A549 (cell line): ENCODE measurements at regions not wholly inside any gene's neighbourhood (a gene's known extent, or its start where the extent isn't known, plus 50 kb on each side); places are given as distances from the start of the nearest gene placed in this dataset.

Experiments
- CHD4 ChIP-seq: fragments of 200-600 bp; sonication (generic); IDR thresholded peaks from 2 replicates; pipeline ENCODE4 v1.6.1; 2016; ENCODE audit warnings: antibody characterized with exemption, mild to moderate bottlenecking, borderline replicate concordance
- CTCF ChIP-seq: fragments of >200 bp; sonication (Bioruptor Twin); formaldehyde crosslinking; IDR thresholded peaks from 3 replicates; pipeline ENCODE4 v1.5.1; 2016
- FOXS1 ChIP-seq: fragments of 250-450 bp; sonication (Bioruptor Pico); IDR thresholded peaks from 2 replicates; pipeline ENCODE4 v1.5.0; 2020; ENCODE audit warnings: mild to moderate bottlenecking, moderate library complexity
- JUNB ChIP-seq: fragments of >200 bp; sonication (Bioruptor Twin); formaldehyde crosslinking; IDR thresholded peaks from 2 replicates; pipeline ENCODE4 v1.6.1; 2016
- MAFK ChIP-seq: fragments of 450-650 bp; IDR thresholded peaks from 2 replicates; pipeline ENCODE4 v1.6.1; 2014; ENCODE audit not compliant: partially characterized antibody
- PBX3 ChIP-seq: IDR thresholded peaks from 2 replicates; pipeline ENCODE4 v1.6.1; 2012
- POLR2AphosphoS2 ChIP-seq: conservative IDR thresholded peaks from 2 replicates; pipeline ENCODE4 v1.6.1; 2012; ENCODE audit warnings: low read length, improper control_type of control experiment, inconsistent platforms
- REST ChIP-seq: fragments of 200-600 bp; sonication (generic); IDR thresholded peaks from 2 replicates; pipeline ENCODE4 v1.6.1; 2016; ENCODE audit warnings: antibody characterized with exemption, mild to moderate bottlenecking, moderate library complexity

GRCh38 chr10:33074443-33074842 is 116.4 kb upstream of the ITGB1 start:
- TF ChIP-seq CTCF (no peak), FOXS1 (CRISPR knock-in tag) (no peak), REST (no peak), POLR2AphosphoS2 (no peak), PBX3 (no peak), CHD4 (no peak), JUNB (no peak), MAFK (no peak)
